Mucosa of descending colon (tissue), 3 donors: ENCODE measurements at regions not wholly inside any gene's neighbourhood (a gene's known extent, or its start where the extent isn't known, plus 50 kb on each side); places are given as distances from the start of the nearest gene placed in this dataset.

Experiments used
- ATAC-seq: fragments of 200-7000 bp; cut with Tn5 transposase; one replicate; pipeline ENCODE4 v1.9.1; 2020; ENCODE audit warnings: mild to moderate bottlenecking, moderate library complexity
- DNase-seq, 3 donors: peaks; one replicate each; pipeline ENCODE4 v3.0.0-alpha.2; 2020
- H3K36me3 ChIP-seq: fragments of 200-600 bp; one replicate; pipeline ENCODE4 v1.8.0; 2021; ENCODE audit warnings: low read depth, mild to moderate bottlenecking
- H3K4me1 ChIP-seq: fragments of 200-600 bp; one replicate; pipeline ENCODE4 v1.8.0; 2021; ENCODE audit warnings: low read depth, mild to moderate bottlenecking
- H3K4me3 ChIP-seq: fragments of 200-600 bp; one replicate; pipeline ENCODE4 v1.8.0; 2021; ENCODE audit warnings: mild to moderate bottlenecking
- H3K9me3 ChIP-seq: fragments of 200-600 bp; one replicate; pipeline ENCODE4 v1.8.0; 2021; ENCODE audit warnings: mild to moderate bottlenecking
- CTCF ChIP-seq: fragments of 200-600 bp; IDR thresholded peaks from one replicate; pipeline ENCODE4 v1.8.0; 2022; ENCODE audit warnings: antibody characterized with exemption, mild to moderate bottlenecking
- intact Hi-C, 2 donors: fragments of 100-400 bp; cut with DNase I in 1 of 2; cut with micrococcal nuclease in 1 of 2; formaldehyde crosslinking; loops; one replicate each; pipeline versions ENCODE4 v1.11.0 to v1.11.1; 2022; cut with DNase I, micrococcal nuclease
- donor health status: DM: no; HTN: no; CAD: no; lungs with moderate emphysema.
- donor health status: DM: no; HTN: no; CAD: no.
- donor health status: DM: no; HTN: yes; CAD: no.

- Histone ChIP-seq H3K9me3 (no peaks in the 10 kb centered on the region), H3K4me1 (no peaks in the 10 kb centered on the region), H3K36me3 (no peaks in the 10 kb centered on the region), H3K4me3 (no peak overlapping the region)
- no peak for TF ChIP-seq CTCF
- peak in 1 of 3 donors; percentile 10 for DNase-seq
- no peak for ATAC-seq
- intact Hi-C loops: no loop called here
Observed at GRCh38 chr3:14338898-14339458, 63.4 kb upstream of the SLC6A6 start.

GRCh38 chr3:14340960-14341708 lies 61.3 kb upstream of the SLC6A6 start:
- no peak overlapping the region for H3K4me3 ChIP-seq
- peak in 1 of 3 donors; percentile 25 for DNase-seq
- no peaks in the 10 kb centered on the region for H3K9me3 ChIP-seq
- intact Hi-C loops: no loop called here
- TF ChIP-seq CTCF: no peak
- H3K36me3 ChIP-seq: no peaks in the 10 kb centered on the region
- no peaks in the 10 kb centered on the region for H3K4me1 ChIP-seq
- no peak for ATAC-seq

GRCh38 chr3:14343338-14344112 lies 58.9 kb upstream of the SLC6A6 start:
- no peak for TF ChIP-seq CTCF
- Histone ChIP-seq H3K4me3 (no peak overlapping the region), H3K36me3 (no peaks in the 10 kb centered on the region), H3K9me3 (no peaks in the 10 kb centered on the region), H3K4me1 (no peaks in the 10 kb centered on the region)
- intact Hi-C loops: no loop called here
- DNase-seq (no peak), ATAC-seq (no peak)

DNA sequence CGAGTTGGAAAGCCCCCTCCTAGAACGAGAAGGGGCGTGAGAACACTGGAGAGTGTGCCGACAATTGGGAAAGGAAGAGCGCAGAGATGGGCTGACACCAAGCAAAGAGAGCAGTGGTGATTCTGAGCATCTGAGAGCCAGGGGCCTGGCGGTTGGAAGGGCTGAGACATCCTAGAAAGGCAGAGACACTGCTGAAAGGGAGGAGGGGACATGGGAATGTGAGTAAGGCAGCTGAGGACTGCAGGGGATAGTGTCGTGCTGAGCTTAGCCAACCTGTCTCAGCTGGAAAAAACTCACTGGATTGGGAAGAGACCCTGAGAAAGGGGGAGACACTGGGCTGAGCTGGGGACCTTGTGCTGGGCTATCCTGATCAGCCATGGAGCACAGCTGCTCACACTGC lies 58.1 kb upstream of the SLC6A6 start:
- no peak for TF ChIP-seq CTCF
- DNase-seq: no peak
- intact Hi-C loops: no loop called here
- ATAC-seq: no peak
- no peaks in the 10 kb centered on the region for H3K36me3 ChIP-seq
- no peaks in the 10 kb centered on the region for H3K4me1 ChIP-seq
- no peaks in the 10 kb centered on the region for H3K9me3 ChIP-seq
- no peak overlapping the region for H3K4me3 ChIP-seq

- H3K4me1 ChIP-seq: no peaks in the 10 kb centered on the region
- no peak for ATAC-seq
- DNase-seq: no peak
- no peak for TF ChIP-seq CTCF
- no peak overlapping the region for H3K4me3 ChIP-seq
- H3K36me3 ChIP-seq: no peaks in the 10 kb centered on the region
- H3K9me3 ChIP-seq: no peaks in the 10 kb centered on the region
- intact Hi-C loops: no loop called here
Observed at GRCh38 chr3:14345496-14346150, 56.8 kb upstream of the SLC6A6 start.
